Inferior parietal cortex (tissue), 1 donor: ENCODE measurements at regions not wholly inside any gene's neighbourhood (a gene's known extent, or its start where the extent isn't known, plus 50 kb on each side); places are given as distances from the start of the nearest gene placed in this dataset.
"Not testable (repeated sequence)": the region's sequence is repeated elsewhere in the genome, so short reads cannot be mapped to it uniquely, and the experiment has no call there.

ENCODE experiments used
- DNase-seq: peaks from one replicate; pipeline ENCODE4 v3.0.0-alpha.2; 2016; ENCODE audit errors: extremely low spot score

GRCh38 chr6:141248021-141248799 lies 884.5 kb upstream of the GJE1 start:
- no peak for DNase-seq

DNA sequence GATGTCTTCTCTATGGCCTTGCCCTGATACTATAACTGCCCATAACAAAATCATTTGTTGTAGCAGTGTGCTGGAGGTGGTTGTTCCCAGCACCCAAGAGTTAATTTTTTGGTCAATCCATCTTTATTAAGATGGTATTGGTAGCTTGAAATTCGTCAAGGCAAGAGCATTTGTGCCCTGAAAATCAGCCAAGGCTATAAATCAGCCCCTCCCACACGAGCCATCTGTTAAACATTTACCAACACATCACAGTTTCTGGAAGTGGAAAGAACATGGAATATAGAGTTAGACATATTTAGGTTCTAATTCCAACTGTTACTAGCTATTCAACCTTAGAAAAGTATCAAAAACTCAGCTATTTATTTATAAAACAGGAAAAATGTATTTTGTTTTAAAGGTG lies 888.4 kb upstream of the GJE1 start:
- no peak for DNase-seq

DNA sequence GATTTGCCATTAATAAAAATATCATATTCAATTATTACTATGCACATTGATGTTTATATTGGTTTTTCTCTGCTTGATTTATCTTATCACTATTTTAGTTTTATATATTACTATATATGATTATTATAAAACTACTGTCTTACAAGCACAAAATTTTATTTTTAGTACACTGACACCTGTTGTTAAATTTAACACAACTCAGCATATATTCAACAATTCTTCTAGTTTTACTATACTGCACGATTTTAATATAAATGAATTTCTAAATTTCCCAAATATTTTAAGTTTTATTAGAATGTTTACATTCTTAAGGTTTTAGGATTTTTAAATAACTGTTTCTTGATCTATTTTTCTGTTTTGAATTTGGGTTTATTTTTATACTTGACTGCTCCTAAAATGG lies 889.8 kb upstream of the GJE1 start:
- no peak for DNase-seq

- no peak for DNase-seq
Measured at GRCh38 chr6:141229296-141229695, 903.4 kb upstream of the GJE1 start.

DNA sequence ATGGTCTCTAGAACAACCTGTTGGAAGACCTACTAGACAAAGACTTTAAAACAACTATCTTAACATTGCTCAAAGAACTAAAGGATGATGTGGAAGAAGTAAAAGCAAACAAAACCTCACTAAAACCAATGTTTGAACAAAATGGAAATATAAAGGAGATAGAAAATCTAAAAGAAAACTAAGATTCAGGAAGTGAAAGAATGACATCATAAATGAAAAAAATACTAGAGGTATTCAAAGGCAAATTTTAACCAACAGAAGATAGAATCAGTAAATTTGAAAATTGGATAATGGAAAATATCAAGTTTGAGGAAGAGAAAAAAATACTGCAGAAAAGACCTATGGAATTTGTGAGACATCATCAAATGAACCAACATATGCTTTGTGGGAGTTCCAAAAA lies 914.1 kb upstream of the GJE1 start:
- DNase-seq: no peak

- DNase-seq: no peak
Measured at GRCh38 chr6:141216726-141217125, 916.0 kb upstream of the GJE1 start.

GRCh38 chr6:141212296-141212695 lies 920.4 kb upstream of the GJE1 start:
- DNase-seq: no peak

GRCh38 chr6:141211845-141212244 lies 920.9 kb upstream of the GJE1 start:
- no peak for DNase-seq

DNA sequence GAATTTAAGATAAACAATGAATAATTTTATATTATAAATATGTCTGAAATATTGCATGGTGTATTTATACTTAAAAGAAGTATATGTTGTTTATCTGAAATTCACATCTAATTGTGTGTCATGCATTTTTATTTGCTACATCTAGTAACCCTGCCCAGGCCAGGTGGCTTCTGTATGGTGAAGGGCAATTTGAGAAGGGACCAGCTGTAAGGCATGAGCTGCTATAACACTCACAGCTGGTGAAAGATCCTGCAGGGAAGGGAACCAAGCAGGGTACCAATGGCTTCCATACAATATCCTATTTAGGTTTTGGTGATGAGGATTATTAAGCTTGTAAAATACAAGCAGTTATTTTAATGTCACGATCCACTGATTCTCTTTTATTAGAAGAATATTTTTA lies 921.8 kb upstream of the GJE1 start:
- no peak for DNase-seq

- no peak for DNase-seq
Measured at GRCh38 chr6:141209890-141210289, 922.8 kb upstream of the GJE1 start.

DNA sequence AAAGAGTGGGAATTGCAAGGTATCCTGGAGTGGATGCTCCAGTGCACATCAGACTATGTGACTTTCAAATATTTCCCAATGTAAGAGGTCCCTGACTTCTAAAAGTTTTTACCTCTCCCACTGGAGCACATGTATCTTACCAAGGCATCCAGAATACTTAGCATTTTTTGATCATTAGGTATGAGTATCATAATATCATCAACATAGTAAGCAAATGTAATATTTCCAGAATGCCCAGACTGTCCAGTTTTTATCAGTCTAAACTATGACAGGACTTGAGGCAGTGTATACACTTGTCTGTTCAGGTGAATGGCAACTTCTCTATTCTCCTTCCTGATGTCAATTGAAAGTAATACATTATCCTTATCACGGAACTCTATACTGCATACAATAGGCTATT lies 924.6 kb upstream of the GJE1 start:
- DNase-seq: no peak

GRCh38 chr6:141203902-141204575 lies 928.7 kb upstream of the GJE1 start:
- DNase-seq: peak; percentile 50

- DNase-seq: no peak
Measured at GRCh38 chr6:141202626-141203025, 930.1 kb upstream of the GJE1 start.

DNA sequence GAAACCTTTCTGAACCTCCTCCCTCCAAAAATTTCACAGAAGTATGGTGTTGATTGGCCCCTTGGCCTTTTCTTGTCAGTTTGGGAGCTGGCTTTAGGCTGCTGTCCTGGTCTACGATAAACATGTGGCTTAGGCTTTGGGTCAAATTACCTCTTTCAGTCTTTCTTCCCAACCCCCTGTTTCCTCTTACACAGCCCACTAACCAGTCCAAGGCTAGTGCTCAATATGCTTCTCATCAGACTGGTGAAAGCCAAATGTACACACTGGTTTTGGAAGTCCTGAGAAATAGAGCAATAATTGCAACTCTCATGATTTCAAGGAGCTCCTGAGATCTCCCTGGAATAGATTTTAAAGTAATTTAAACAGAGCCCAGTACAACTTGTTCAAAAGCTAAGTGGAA lies 933.7 kb upstream of the GJE1 start:
- no peak for DNase-seq

GRCh38 chr6:141195251-141195832 lies 937.4 kb upstream of the GJE1 start:
- no peak for DNase-seq

- DNase-seq: no peak
Measured at GRCh38 chr6:141183368-141183767, 949.4 kb upstream of the GJE1 start.

DNA sequence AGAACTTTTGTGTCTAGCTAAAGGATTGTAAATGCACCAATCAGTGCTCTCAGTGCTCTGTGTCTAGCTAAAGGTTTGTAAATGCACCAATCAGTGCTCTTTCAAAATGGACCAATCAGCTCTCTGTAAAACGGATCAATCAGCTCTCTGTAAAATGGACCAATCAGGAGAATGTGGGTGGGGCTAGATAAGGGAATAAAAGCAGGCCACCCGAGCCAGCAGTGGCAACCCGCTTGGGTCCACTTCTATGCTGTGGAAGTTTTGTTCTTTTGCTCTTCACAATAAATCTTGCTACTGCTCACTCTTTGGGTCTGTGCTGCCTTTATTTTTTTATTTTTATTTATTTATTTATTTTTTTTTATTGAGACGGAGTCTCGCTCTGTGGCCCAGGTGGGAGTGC lies 957.3 kb upstream of the GJE1 start:
- not testable (repeated sequence) for DNase-seq

GRCh38 chr6:141174932-141175331 lies 957.8 kb upstream of the GJE1 start:
- DNase-seq: no peak

- no peak for DNase-seq
Measured at GRCh38 chr6:141173529-141173928, 959.2 kb upstream of the GJE1 start.

GRCh38 chr6:141169419-141169818 lies 963.3 kb upstream of the GJE1 start:
- no peak for DNase-seq

- no peak for DNase-seq
Measured at GRCh38 chr6:141167945-141168344, 964.8 kb upstream of the GJE1 start.

DNA sequence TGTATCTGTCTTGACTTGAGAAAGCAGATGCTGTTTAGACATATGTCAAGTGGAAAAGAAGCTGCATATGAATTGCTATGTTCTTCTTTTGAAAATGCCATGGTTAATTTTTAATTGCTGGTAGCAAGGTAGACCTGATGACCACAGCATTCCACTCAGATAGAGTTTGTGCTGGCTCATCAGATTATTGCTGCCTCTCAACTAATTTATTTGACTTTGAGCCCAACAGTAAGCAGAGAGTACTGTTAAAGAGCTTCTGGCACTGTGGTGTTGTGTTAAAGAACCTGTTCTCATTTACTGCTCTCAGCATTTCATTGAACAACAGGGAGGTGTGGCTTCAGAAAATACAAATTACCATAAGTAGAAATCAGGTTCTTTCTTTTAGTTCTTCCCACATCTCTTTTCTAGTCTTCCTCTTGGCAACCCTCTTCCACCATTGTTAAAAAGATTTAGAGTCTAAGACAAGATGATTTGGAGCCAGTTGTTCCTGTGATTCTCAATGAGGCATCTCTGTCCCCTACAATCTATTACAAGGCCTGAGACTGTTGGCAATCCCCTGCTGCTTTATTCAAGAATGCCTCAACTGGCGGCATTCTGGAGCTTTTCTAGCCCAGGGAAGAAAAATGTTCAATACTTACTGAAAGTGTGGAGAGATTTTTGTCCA lies 967.6 kb upstream of the GJE1 start:
- no peak for DNase-seq
